ENCODE measurements at regions not wholly inside any gene's neighbourhood (a gene's known extent, or its start where the extent isn't known, plus 50 kb on each side); places are given as distances from the start of the nearest gene placed in this dataset.

DNA sequence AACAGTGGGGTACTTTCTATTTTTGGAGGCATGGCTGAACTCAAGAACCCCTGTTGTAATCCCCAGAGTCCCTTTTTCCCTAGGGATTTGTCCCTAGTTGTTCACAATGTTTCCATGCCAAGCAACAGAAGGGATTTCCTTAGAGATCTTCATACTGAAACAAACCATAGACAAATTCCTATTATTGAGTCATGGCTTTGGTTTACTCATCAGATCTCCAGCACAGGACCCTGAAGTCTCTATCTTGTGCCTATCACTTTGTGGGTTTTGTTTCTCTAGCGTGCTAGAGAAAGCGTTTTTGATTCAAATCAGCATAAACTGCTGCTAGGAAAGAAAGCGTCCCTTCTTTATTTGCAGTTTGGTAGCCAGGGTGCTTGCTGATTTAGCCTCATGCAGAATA lies 165.0 kb downstream of the BAMBI start:
- no peak for DNase-seq
- no peaks in the 10 kb centered on the region for H3K4me1 Mint-ChIP-seq
- H3K9me3 Mint-ChIP-seq, result peaks cover 0 to 3% of the 10 kb centered on the region in 2 donors
- H3K27ac Mint-ChIP-seq, result no peak overlapping the region
- no peaks in the 10 kb centered on the region for H3K36me3 Mint-ChIP-seq
- ATAC-seq (replicated peaks), result no peak
- H3K4me3 Mint-ChIP-seq, result no peak overlapping the region
- peaks cover 0 to 5% of the 10 kb centered on the region in 2 donors for H3K27me3 Mint-ChIP-seq

DNA sequence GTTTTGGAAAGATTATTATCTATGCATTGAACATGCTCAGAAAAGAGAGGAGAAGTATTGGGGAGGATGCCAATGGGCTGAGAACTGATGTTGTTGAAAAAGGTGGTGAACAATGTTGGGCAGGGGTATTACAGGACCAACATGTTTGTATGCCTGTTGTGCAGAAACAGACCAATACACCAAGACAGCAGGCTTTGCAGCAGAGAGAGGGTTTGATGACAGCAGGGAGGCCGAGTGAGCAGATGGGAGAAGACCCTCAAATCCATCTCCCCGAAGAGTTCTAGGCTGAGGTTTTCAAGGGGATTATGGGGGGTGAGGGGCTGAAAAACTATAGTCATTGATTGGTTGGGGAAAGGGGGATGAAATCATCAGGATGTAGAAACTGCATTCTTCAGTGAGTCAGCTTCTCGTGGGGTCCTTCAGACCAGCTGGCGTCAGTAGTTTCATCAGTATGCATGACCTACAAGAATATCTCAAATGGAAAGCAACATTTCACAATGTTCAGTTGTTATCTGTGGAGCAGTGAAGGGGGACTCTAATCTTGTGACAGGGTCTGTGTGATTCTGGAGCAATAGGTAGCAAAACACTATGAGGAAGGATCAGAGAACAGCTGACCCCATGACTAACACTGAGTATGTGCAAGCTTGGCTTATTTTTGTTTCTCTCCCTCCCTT lies 167.8 kb downstream of the BAMBI start:
- ATAC-seq (replicated peaks) (no peak), DNase-seq (no peak)
- no peaks in the 10 kb centered on the region for H3K4me1 Mint-ChIP-seq
- no peak overlapping the region for H3K4me3 Mint-ChIP-seq
- H3K27ac Mint-ChIP-seq, result no peak overlapping the region
- peaks cover 0 to 1% of the 10 kb centered on the region in 2 donors for H3K9me3 Mint-ChIP-seq
- no peaks in the 10 kb centered on the region for H3K36me3 Mint-ChIP-seq
- H3K27me3 Mint-ChIP-seq, result no peaks in the 10 kb centered on the region

DNA sequence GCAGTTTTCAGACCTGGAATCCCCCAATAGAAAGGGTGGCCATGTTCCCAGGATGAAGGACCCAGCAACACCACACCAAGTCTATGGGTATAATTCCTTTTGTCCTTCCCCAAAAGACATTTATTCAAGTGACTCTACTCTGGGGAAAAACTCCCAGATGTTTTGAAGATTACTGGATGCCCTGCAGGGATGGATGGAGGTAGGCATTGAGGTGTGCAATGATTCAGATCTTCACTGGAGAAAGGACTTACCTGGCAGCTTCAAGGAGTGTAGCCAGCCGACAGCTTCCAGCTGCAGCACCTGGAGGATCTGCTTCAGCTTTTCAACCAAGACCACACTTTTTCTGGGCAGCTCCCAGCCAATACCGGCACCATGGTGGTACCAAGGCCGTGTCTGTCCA lies 172.0 kb downstream of the BAMBI start:
- Mint-ChIP-seq H3K27ac (no peak overlapping the region), H3K9me3 (peaks cover 0 to 3% of the 10 kb centered on the region in 2 donors), H3K27me3 (peaks cover 0 to 6% of the 10 kb centered on the region in 2 donors), H3K4me3 (no peak overlapping the region), H3K4me1 (no peaks in the 10 kb centered on the region), H3K36me3 (peaks cover 0 to 1% of the 10 kb centered on the region in 2 donors)
- no peak for DNase-seq
- ATAC-seq (replicated peaks), result no peak

DNA sequence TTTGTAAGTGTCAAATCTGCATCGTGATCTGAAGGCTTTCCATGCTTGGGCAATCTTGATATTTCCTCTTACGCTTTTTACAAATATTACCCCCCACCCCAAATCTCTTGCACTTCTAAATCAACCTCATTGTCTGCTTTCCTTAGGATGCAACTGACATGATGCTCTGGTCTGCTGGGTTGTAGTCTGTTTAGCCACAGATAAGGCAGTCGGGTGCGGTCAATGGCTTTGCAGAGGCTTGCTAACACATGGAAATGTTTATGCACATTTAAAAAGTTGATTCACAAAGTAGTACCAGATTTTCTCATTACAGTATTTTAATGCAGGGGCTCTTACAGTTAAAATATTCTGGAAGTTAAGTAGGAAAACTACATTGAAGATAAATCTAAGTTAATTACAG lies 172.5 kb downstream of the BAMBI start:
- H3K27ac Mint-ChIP-seq, result no peak overlapping the region
- peaks cover 0 to 3% of the 10 kb centered on the region in 2 donors for H3K9me3 Mint-ChIP-seq
- H3K4me3 Mint-ChIP-seq, result no peak overlapping the region
- DNase-seq, result no peak
- ATAC-seq (replicated peaks), result no peak
- H3K4me1 Mint-ChIP-seq, result no peaks in the 10 kb centered on the region
- peaks cover 0 to 6% of the 10 kb centered on the region in 2 donors for H3K27me3 Mint-ChIP-seq
- peaks cover 0 to 1% of the 10 kb centered on the region in 2 donors for H3K36me3 Mint-ChIP-seq

DNA sequence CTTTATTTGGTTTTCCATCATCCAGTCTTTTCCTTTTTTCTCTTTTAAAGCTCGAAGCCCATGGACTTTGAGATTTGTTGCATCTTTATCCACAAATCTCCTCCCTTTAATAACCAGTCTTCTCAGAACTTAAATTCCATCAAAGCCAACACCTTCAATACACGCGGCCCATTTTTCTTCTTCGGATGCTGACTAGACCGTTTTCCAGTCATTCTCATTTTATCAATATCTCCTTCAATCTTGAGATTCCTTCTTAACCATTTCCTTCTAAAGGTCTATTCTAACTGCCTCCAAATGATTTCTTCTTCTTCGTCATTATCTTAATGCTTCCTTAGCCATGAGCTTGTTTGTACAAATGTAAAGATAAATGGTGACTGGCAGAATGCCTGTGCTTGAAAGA lies 173.5 kb downstream of the BAMBI start:
- no peaks in the 10 kb centered on the region for H3K4me1 Mint-ChIP-seq
- ATAC-seq (replicated peaks), result no peak
- H3K27ac Mint-ChIP-seq, result no peak overlapping the region
- peaks cover 0 to 1% of the 10 kb centered on the region in 2 donors for H3K36me3 Mint-ChIP-seq
- H3K4me3 Mint-ChIP-seq, result no peak overlapping the region
- peaks cover 0 to 6% of the 10 kb centered on the region in 2 donors for H3K27me3 Mint-ChIP-seq
- DNase-seq, result no peak
- H3K9me3 Mint-ChIP-seq, result peaks cover 0 to 3% of the 10 kb centered on the region in 2 donors

DNA sequence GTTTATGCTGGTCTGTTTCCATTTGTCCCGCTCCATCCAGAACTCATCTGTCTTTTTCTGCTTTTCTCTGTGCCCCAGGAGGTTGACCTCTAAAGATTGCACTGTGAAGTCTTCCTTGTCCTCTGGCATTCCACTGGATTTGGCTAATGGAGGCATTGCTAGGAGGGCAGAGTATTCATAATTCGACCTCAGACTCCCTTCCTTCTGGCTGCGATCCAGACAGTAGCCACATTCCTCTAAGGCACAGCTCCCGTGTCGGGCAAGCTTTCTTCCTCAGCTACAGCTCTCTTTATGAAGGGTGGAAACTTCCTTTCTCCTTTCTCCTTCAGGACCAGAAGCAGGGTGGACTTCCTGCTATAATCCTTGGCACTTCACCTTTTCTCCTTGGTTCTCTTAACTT lies 175.9 kb downstream of the BAMBI start:
- Mint-ChIP-seq H3K27ac (no peak overlapping the region), H3K27me3 (peaks cover 0 to 6% of the 10 kb centered on the region in 2 donors), H3K4me1 (no peaks in the 10 kb centered on the region), H3K36me3 (peaks cover 0 to 1% of the 10 kb centered on the region in 2 donors), H3K9me3 (peaks cover 0 to 8% of the 10 kb centered on the region in 2 donors), H3K4me3 (no peak overlapping the region)
- DNase-seq (no peak), ATAC-seq (replicated peaks) (no peak)

DNA sequence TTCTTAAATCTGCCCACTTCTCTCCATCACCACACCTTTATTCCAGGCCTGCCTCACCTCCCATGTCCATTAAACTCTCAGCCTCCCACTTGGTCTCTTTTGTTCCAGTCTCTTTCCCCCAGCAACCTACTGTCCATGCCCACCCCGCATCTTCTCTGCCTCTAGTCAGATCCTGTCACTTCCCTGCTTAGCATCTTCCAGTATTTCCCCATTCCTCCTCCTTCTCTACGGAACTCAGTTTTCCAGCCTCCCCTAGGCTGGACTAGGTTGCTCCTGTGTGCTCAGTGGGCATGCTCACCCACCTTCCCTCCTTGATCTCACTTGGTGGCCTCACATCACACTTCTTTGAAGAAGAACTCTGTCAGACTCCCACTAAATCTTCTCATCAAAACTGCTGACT lies 179.8 kb downstream of the BAMBI start:
- DNase-seq (no peak), ATAC-seq (replicated peaks) (no peak)
- Mint-ChIP-seq H3K36me3 (peaks cover 0 to 1% of the 10 kb centered on the region in 2 donors), H3K4me1 (no peaks in the 10 kb centered on the region), H3K9me3 (peaks cover 0 to 9% of the 10 kb centered on the region in 2 donors), H3K4me3 (no peak overlapping the region), H3K27me3 (peaks cover 0 to 11% of the 10 kb centered on the region in 2 donors), H3K27ac (no peak overlapping the region)

DNA sequence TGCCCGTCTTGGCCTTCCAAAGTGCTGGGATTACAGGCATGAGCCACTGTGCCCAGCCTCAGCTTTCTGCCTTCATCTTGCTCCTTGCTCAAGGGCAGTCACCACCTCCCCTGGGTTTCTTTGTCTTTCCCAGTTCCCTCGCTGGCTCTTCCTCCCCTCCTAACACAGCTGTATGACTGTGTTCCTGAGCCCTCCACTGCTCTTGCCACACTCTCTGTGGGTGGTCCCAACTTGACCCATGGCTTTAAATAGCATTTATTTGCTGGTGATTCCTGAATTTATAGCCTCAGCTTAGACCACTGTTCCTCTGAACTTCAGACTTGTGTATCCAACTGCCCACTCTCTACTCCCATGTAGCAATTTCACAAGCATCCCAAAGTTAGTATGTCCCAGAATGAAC lies 181.3 kb downstream of the BAMBI start:
- Mint-ChIP-seq H3K4me3 (no peak overlapping the region), H3K36me3 (no peaks in the 10 kb centered on the region), H3K4me1 (no peaks in the 10 kb centered on the region), H3K27me3 (peaks cover 0 to 7% of the 10 kb centered on the region in 2 donors), H3K9me3 (peaks cover 0 to 10% of the 10 kb centered on the region in 2 donors), H3K27ac (no peak overlapping the region)
- ATAC-seq (replicated peaks), result no peak
- no peak for DNase-seq

DNA sequence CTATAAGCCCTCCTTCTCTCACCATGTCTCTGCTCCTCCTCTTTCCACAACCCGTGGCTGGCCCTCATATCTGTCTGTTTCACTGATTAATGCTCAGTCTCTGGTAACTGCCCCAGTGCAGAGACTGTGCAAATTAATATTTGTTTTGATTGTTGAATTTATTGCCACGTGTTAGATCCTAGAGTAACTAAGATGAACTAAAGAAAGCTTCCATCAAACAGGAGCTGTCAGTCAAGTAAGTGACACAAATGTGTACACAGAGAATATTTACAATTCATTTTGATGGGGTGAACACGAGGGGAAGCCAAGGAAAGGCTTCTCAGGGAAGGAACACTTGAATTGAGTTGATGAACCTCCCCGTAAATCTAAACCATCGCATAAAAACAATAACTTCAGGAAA lies 182.5 kb downstream of the BAMBI start:
- no peak for DNase-seq
- Mint-ChIP-seq H3K27me3 (peaks cover 0 to 5% of the 10 kb centered on the region in 2 donors), H3K27ac (no peak overlapping the region), H3K4me3 (no peak overlapping the region), H3K9me3 (peaks cover 0 to 10% of the 10 kb centered on the region in 2 donors), H3K4me1 (no peaks in the 10 kb centered on the region), H3K36me3 (no peaks in the 10 kb centered on the region)
- ATAC-seq (replicated peaks), result no peak

DNA sequence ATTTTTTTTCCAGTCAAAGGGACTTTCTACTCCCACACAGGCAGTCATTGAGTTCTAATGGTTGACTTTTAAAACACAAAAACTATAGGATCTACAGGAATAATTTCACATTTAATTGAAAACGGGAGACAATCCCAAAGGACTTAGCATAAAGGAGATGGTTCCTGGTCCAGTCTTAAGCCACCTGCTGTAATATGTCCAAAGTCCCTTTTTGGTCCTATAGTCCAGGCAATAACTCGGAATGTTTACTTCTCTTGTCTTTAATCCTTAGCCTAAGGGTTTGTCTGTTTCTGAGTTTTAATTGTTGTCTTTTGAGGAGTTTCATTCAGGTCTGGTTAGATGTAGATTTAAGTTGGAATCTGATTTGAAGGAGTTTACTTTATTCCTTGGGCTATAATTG lies 184.9 kb downstream of the BAMBI start:
- Mint-ChIP-seq H3K4me3 (no peak overlapping the region), H3K9me3 (peaks cover 0 to 9% of the 10 kb centered on the region in 2 donors), H3K36me3 (no peaks in the 10 kb centered on the region), H3K27me3 (peaks cover 0 to 10% of the 10 kb centered on the region in 2 donors), H3K27ac (no peak overlapping the region), H3K4me1 (no peaks in the 10 kb centered on the region)
- ATAC-seq (replicated peaks) (no peak), DNase-seq (no peak)

DNA sequence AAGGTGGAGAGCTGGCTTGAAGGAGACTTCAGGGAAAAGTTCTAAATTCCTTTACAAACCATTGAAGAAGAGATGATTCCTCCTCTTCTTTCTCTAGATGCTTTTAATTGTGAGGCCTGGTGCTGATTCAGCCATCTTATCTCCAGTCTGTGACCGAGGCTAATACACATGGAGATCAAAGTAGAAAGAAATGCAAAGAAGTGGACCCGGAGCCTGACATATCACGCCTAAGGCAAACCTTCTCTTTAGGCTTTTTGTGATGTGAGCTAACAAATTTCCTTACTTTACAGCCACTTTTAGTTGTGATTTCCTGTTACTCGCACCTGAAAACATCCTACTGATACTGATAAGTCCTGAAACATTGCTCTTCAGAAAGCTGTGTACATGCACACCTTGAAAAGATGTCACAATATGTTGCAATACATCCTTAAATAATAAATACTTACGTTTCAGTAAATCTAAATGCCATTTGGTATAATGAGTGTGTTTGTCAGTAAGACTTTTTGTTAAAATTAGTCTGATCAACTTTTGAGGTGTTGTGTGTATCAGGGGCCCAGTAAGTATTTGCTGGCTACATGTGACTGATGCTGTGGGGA lies 192.4 kb downstream of the BAMBI start:
- no peaks in the 10 kb centered on the region for H3K36me3 Mint-ChIP-seq
- ATAC-seq (replicated peaks), result no peak
- H3K27me3 Mint-ChIP-seq, result peaks cover 0 to 11% of the 10 kb centered on the region in 2 donors
- DNase-seq, result no peak
- no peak overlapping the region for H3K27ac Mint-ChIP-seq
- H3K4me1 Mint-ChIP-seq, result no peaks in the 10 kb centered on the region
- peaks cover 0 to 4% of the 10 kb centered on the region in 2 donors for H3K9me3 Mint-ChIP-seq
- H3K4me3 Mint-ChIP-seq, result no peak overlapping the region

DNA sequence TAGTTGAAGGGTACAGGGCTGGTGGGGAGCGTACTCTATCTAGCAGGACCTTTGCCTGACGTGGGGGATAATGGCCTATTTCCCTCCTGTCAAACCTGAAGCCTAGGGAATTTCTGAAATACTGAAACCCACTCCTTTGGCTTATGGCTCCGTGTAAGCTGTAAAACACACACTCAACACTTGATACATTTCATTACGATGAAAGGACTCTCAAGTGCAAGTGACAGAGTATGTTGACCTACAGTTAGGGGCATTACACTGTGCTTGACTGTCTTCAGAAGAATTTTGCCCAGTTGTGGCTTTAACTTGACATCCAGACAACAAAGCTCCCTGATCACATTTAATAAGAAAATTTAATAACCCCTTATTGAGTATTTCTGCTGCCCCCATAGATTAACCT lies 194.3 kb downstream of the BAMBI start:
- Mint-ChIP-seq H3K4me1 (no peaks in the 10 kb centered on the region), H3K36me3 (no peaks in the 10 kb centered on the region), H3K27me3 (peaks cover 0 to 6% of the 10 kb centered on the region in 2 donors), H3K9me3 (peaks cover 0 to 2% of the 10 kb centered on the region in 2 donors), H3K27ac (no peak overlapping the region), H3K4me3 (no peak overlapping the region)
- ATAC-seq (replicated peaks) (no peak), DNase-seq (no peak)

DNA sequence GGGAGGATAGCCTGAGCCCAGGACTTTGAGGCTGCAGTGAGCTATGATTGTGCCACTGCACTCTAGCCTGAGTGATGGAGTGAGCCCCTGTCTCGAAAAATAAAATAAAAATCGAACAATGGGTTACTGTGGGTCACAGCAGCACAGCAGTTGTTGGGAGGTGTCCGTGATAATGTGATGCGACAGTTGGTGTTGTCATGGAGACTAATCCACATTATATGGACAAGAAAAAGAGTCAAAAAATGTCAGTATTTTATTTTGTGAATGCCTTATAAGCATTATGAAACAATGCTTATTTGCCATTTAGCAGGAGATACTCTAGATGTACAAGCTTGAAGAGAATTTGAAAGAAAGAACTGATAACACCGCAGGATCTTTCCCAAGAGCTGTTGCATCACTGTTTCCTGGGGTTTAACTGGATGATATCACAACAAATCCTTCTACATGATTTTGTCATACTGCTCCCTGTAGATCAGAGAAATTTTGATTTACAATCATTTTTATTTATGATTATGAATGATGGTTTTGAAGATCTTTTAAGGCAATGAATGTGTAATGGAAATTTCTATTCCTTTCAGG lies 195.4 kb downstream of the BAMBI start:
- DNase-seq, result no peak
- Mint-ChIP-seq H3K4me3 (no peak overlapping the region), H3K9me3 (peaks cover 0 to 2% of the 10 kb centered on the region in 2 donors), H3K27me3 (peaks cover 0 to 6% of the 10 kb centered on the region in 2 donors), H3K36me3 (no peaks in the 10 kb centered on the region), H3K4me1 (no peaks in the 10 kb centered on the region), H3K27ac (no peak overlapping the region)
- ATAC-seq (replicated peaks), result no peak

DNA sequence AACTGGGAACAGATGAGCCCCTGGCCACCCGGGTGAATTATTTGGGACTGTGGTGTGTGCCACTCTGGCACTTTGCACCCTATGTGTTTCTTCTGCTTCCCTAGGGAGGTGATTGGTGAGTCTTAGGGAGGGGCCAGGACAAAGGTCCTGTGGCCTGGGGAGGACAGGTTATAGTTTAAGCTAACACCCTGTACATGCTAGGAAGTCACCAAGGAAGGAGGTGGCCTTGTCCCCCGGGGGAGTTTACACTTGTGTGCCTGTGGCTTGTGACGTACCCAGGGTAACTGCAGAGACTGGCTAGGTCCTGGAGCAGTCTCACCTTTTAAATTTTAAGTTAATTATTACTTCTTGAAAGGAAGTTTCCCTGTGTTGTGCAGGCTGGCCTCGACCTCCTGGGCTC lies 196.2 kb downstream of the BAMBI start:
- ATAC-seq (replicated peaks) (no peak), DNase-seq (no peak)
- no peak overlapping the region for H3K27ac Mint-ChIP-seq
- no peak overlapping the region for H3K4me3 Mint-ChIP-seq
- no peaks in the 10 kb centered on the region for H3K4me1 Mint-ChIP-seq
- H3K9me3 Mint-ChIP-seq, result peaks cover 0 to 2% of the 10 kb centered on the region in 2 donors
- peaks cover 6% of the 10 kb centered on the region in 2 donors for H3K27me3 Mint-ChIP-seq
- H3K36me3 Mint-ChIP-seq, result no peaks in the 10 kb centered on the region

DNA sequence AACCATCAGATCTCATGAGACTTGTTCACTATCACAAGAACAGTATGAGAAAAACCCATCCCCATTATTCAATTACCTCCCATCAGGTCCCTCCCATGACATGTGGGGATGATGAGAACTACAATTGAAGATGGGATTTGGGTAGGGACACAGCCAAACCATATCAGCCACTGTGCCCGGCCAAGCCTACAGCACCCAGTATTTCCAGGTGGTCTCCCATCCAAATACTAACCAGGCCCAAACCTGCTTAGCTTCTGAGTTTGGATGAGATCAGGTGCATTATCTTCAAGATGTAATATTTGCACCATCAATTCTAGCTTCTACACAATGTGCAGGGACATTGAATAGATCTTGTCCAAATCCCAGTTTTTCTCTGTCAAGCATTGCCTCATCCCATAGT lies 196.9 kb downstream of the BAMBI start:
- peaks cover 0 to 2% of the 10 kb centered on the region in 2 donors for H3K9me3 Mint-ChIP-seq
- no peak for ATAC-seq (replicated peaks)
- no peak overlapping the region for H3K27ac Mint-ChIP-seq
- peaks cover 6 to 8% of the 10 kb centered on the region in 2 donors for H3K27me3 Mint-ChIP-seq
- no peaks in the 10 kb centered on the region for H3K4me1 Mint-ChIP-seq
- H3K36me3 Mint-ChIP-seq, result no peaks in the 10 kb centered on the region
- DNase-seq, result no peak
- H3K4me3 Mint-ChIP-seq, result no peak overlapping the region
